HepG2 (cell line): ENCODE measurements at regions not wholly inside any gene's neighbourhood (a gene's known extent, or its start where the extent isn't known, plus 50 kb on each side); places are given as distances from the start of the nearest gene placed in this dataset.

ENCODE experiments used
- ATAC-seq: fragments of 200-7000 bp; cut with Tn5 transposase; 3 replicates; pipeline ENCODE4 v1.9.1; 2020; ENCODE audit warnings: mild to moderate bottlenecking, moderate library complexity
- BruUV-seq: library from RNA; stranded (reverse); fragments of 400-500 nt; replicated peaks from 2 replicates; lab custom pipeline; 2021; lab: Mats Ljungman, UMichigan
- CTCF ChIA-PET: fragments of 300-600 bp; formaldehyde crosslinking; extraction: SDS; loops from one replicate; lab custom pipeline; 2021; ENCODE audit warnings: low total read pairs, inconsistent platforms, low intra/inter-chr PET ratio; lab: Yijun Ruan, JAX
- POLR2A ChIA-PET: fragments of 350-600 bp; sonication (Branson Sonifier 250); formaldehyde crosslinking; loops from one replicate; lab custom pipeline; 2020; ENCODE audit warnings: antibody characterized with exemption, inconsistent platforms; lab: Yijun Ruan, JAX
- DNase-seq: peaks from one replicate; pipeline ENCODE4 v3.0.0-alpha.2; 2015; ENCODE audit warnings: low spot score
- FAIRE-seq: peaks from 3 replicates; lab custom pipeline; 2011; peaks lifted over from hg19 to GRCh38; lab: Jason Lieb, UNC
- H2AFZ ChIP-seq: one replicate; pipeline ENCODE4 v1.6.1; 2011; ENCODE audit warnings: low read length, inconsistent platforms
- H3K27ac ChIP-seq: fragments of 300-600 bp; 3 replicates; pipeline ENCODE4 v1.8.0; 2011; ENCODE audit warnings: mixed run types, mild to moderate bottlenecking, mixed read lengths, low read length, inconsistent platforms; ENCODE audit not compliant: insufficient read depth; ENCODE audit errors: extremely low read length
- H3K27me3 ChIP-seq, 2 experiments: fragments of 200-600 bp in 1 of 2; 2 replicates in 1 of 2; 3 replicates in 1 of 2; pipeline versions ENCODE4 v1.6.0 to v1.8.0; 2011; ENCODE audit warnings: low read length in 2 of 2, mild to moderate bottlenecking in 2 of 2, moderate library complexity in 2 of 2, inconsistent platforms in 1 of 2; ENCODE audit not compliant: insufficient read depth in 2 of 2, control insufficient read depth in 1 of 2
- H3K36me3 ChIP-seq, 2 experiments: fragments of 200-600 bp in 1 of 2; replicated peaks in 1 of 2; 2 replicates in 1 of 2; 3 replicates in 1 of 2; pipeline versions ENCODE4 v1.5.1 to v1.8.0; 2011; ENCODE audit warnings: low read length in 2 of 2, inconsistent platforms in 1 of 2; ENCODE audit not compliant: insufficient read depth in 2 of 2, control insufficient read depth in 1 of 2
- H3K4me1 ChIP-seq: 2 replicates; pipeline ENCODE4 v1.5.1; 2012; ENCODE audit warnings: low read length, inconsistent platforms; ENCODE audit not compliant: insufficient read depth
- H3K4me2 ChIP-seq: 2 replicates; pipeline ENCODE4 v1.6.0; 2011; ENCODE audit warnings: low read depth, low read length, inconsistent platforms
- H3K4me3 ChIP-seq, 3 experiments: fragments of 200-600 bp in 1 of 3; sonication (generic), shearing (Covaris generic) in 1 of 3; replicated peaks in 1 of 3; 2 replicates each; pipeline ENCODE4 v1.5.1; 2011 to 2016; ENCODE audit warnings: low read length in 3 of 3, inconsistent platforms in 2 of 3, low read depth in 2 of 3, mild to moderate bottlenecking in 2 of 3, control low read depth in 1 of 3, mixed read lengths in 1 of 3; ENCODE audit not compliant: insufficient read depth in 1 of 3
- H3K79me2 ChIP-seq: one replicate; pipeline ENCODE4 v1.6.1; 2011; ENCODE audit warnings: low read length, inconsistent platforms; ENCODE audit not compliant: insufficient read depth
- H3K9ac ChIP-seq: 2 replicates; pipeline ENCODE4 v1.6.0; 2011; ENCODE audit warnings: mild to moderate bottlenecking, low read depth, low read length, inconsistent platforms; ENCODE audit not compliant: insufficient read depth
- H3K9me3 ChIP-seq: 2 replicates; pipeline ENCODE4 v1.5.1; 2012; ENCODE audit warnings: mild to moderate bottlenecking, low read length
- H4K20me1 ChIP-seq: 2 replicates; pipeline ENCODE4 v1.6.0; 2011; ENCODE audit warnings: inconsistent platforms, mild to moderate bottlenecking, low read length, moderate library complexity; ENCODE audit not compliant: insufficient read depth
- KLF9 ChIP-seq: IDR thresholded peaks from 2 replicates; pipeline ENCODE4 v1.6.1; 2016; ENCODE audit warnings: low read depth
- MIER2 ChIP-seq: IDR thresholded peaks from 2 replicates; pipeline ENCODE4 v1.6.1; 2016; ENCODE audit warnings: missing biosample characterization, missing genetic modification reagents
- PRPF4 ChIP-seq: fragments of 200-400 bp; formaldehyde crosslinking; IDR thresholded peaks from 2 replicates; pipeline ENCODE4 v1.6.1; 2016; ENCODE audit warnings: low read length, low read depth; ENCODE audit not compliant: poor library complexity, severe bottlenecking
- REPIN1 ChIP-seq: sonication (generic); formaldehyde crosslinking; IDR thresholded peaks from 2 replicates; pipeline ENCODE4 v1.8.0; 2022; ENCODE audit warnings: missing genetic modification reagents, low read depth, mild to moderate bottlenecking, borderline replicate concordance
- SMC3 ChIP-seq: IDR thresholded peaks from 2 replicates; pipeline ENCODE4 v1.6.1; 2011; ENCODE audit warnings: low read length, improper control_type of control experiment
- ZNF747 ChIP-seq: sonication (generic); formaldehyde crosslinking; IDR thresholded peaks from 2 replicates; pipeline ENCODE4 v1.8.1; 2023; ENCODE audit warnings: missing genetic modification reagents, mild to moderate bottlenecking, borderline replicate concordance
- ZNF788 ChIP-seq: sonication (generic); formaldehyde crosslinking; IDR thresholded peaks from 2 replicates; pipeline ENCODE4 v1.5.0; 2020; ENCODE audit warnings: mild to moderate bottlenecking, missing genetic modification reagents, borderline replicate concordance
- WGBS: methylation state at CpG from one replicate; pipeline ENCODE4 v1.1.6; 2017; ENCODE audit warnings: low lambda C conversion rate; 5-methylcytosine and 5-hydroxymethylcytosine counted together
- in situ Hi-C: cut with HindIII; loops from 2 replicates; pipeline ENCODE4 v1.10.0; 2017; ENCODE audit warnings: low pct_unique_long_range_greater_than_20kb; ENCODE audit not compliant: extremely low pct_ligation_motif_present
- intact Hi-C: fragments of 100-400 bp; cut with micrococcal nuclease; formaldehyde crosslinking; loops from one replicate; pipeline ENCODE4 v1.10.0; 2022; ENCODE audit not compliant: unreplicated experiment
- TF ChIP-seq, protein P1 (sequence below): sonication (generic); formaldehyde crosslinking; IDR thresholded peaks from 2 replicates; pipeline ENCODE4 v1.9.0; 2021; ENCODE audit warnings: missing genetic modification reagents, borderline replicate concordance
- TF ChIP-seq, protein P2 (sequence below): sonication (generic); formaldehyde crosslinking; IDR thresholded peaks from 2 replicates; pipeline ENCODE4 v1.4.0; 2020; ENCODE audit warnings: missing genetic modification reagents, borderline replicate concordance
- TF ChIP-seq, protein P3 (sequence below): sonication (generic); formaldehyde crosslinking; conservative IDR thresholded peaks from 2 replicates; pipeline ENCODE4 v1.8.0; 2022; ENCODE audit warnings: low read depth, missing genetic modification reagents

DNA sequence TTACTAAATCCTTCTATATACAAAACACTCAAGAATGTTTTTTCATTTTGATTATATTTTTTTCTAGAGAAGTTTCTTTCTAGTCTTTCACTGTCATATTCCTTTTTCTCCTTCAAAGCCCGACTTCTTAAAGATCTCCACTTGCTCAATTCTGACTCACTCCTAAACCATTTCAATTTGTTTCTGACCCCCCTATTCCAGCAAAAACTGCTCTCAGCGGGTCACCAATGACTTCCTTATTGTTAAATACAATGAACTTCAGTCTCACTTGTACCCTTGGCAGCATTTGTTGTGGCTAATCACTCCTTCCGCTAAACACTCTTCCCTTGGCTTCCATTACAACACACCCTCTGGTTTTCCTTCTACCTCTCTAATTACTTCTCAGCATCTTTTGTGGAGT, 111.1 kb upstream of the RBBP8 start:
- intact Hi-C loops (no loop called here), in situ Hi-C loops (loop anchor here (25.0 kb wide), 1 partner anchor 590 kb away; no protein-coding TSS in a partner anchor)
- TF ChIP-seq PRPF4 = no peak
- H3K79me2 ChIP-seq = no peaks in the 10 kb centered on the region
- H3K27me3 ChIP-seq = peaks cover 0 to 2% of the 10 kb centered on the region in 2 experiments; a peak in 1 of 5 replicates
- no TSS peak for BruUV-seq
- DNase-seq (no peak), FAIRE-seq (no peak), ATAC-seq (no peak)
- H3K4me3 ChIP-seq = no peak overlapping the region
- H2AFZ ChIP-seq = no peak overlapping the region
- no peaks in the 10 kb centered on the region for H4K20me1 ChIP-seq
- 44% methylated on average over 3 of the region's 3 CpGs for WGBS
- no peak overlapping the region for H3K27ac ChIP-seq
- ChIA-PET CTCF (no interaction called here), POLR2A (no interaction called here)
- no peaks in the 10 kb centered on the region for H3K9me3 ChIP-seq
- peaks cover 3% of the 10 kb centered on the region for H3K4me1 ChIP-seq
- no peak overlapping the region for H3K9ac ChIP-seq
- no peaks in the 10 kb centered on the region for H3K36me3 ChIP-seq
- H3K4me2 ChIP-seq = no peak overlapping the region

DNA sequence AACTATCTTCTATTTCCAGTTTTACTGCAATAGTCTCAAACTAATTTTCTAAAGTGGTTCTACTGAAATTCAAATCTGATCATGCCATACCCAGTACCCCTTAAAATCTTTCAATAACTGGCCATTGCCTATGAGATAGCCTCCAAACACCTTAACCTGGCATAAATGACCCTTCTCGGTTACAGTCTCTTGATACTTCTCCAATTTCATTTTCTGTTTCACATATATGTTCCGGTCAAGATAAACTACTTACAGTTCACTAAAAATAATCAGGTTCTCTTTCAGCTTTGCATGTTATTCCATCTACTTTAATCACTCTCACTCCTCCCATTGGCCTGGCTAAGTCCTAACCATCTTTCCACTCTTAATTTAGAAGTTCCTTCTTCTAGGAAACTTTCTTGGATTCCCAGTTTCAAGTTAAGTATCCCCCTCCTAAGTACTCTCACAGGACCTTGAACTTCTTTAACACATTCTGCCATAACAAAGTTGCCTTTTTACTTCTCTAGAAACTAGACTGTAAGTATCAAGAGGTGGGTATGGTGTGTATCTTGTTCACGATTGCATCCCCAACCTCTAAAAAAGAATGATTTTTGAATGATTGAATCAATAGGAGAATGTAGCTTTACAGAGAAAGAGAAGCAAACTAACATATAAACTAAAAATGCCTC, 110.2 kb upstream of the RBBP8 start:
- Histone ChIP-seq H3K4me2 (no peak overlapping the region), H3K4me3 (no peak overlapping the region), H3K4me1 (no peaks in the 10 kb centered on the region), H3K79me2 (no peaks in the 10 kb centered on the region), H3K9ac (no peak overlapping the region), H2AFZ (no peak overlapping the region), H3K27me3 (peaks cover 0 to 2% of the 10 kb centered on the region in 2 experiments; a peak in 1 of 5 replicates), H3K27ac (no peak overlapping the region), H3K36me3 (no peaks in the 10 kb centered on the region), H3K9me3 (no peaks in the 10 kb centered on the region), H4K20me1 (no peaks in the 10 kb centered on the region)
- FAIRE-seq (no peak), ATAC-seq (no peak), DNase-seq (no peak)
- 44% methylated on average over 3 of the region's 3 CpGs for WGBS
- in situ Hi-C loops = loop anchor here (25.0 kb wide), 1 partner anchor 589 kb away; no protein-coding TSS in a partner anchor
- CTCF ChIA-PET = no interaction called here
- BruUV-seq = no TSS peak
- intact Hi-C loops = no loop called here
- POLR2A ChIA-PET = no interaction called here
- TF ChIP-seq, protein P1, sequence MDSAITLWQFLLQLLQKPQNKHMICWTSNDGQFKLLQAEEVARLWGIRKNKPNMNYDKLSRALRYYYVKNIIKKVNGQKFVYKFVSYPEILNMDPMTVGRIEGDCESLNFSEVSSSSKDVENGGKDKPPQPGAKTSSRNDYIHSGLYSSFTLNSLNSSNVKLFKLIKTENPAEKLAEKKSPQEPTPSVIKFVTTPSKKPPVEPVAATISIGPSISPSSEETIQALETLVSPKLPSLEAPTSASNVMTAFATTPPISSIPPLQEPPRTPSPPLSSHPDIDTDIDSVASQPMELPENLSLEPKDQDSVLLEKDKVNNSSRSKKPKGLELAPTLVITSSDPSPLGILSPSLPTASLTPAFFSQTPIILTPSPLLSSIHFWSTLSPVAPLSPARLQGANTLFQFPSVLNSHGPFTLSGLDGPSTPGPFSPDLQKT (CRISPR knock-in tag) = no peak
- no peak for TF ChIP-seq SMC3
- no peak for TF ChIP-seq ZNF788 (CRISPR knock-in tag)
- TF ChIP-seq ZNF747 (CRISPR knock-in tag) = no peak
- TF ChIP-seq, protein P2, sequence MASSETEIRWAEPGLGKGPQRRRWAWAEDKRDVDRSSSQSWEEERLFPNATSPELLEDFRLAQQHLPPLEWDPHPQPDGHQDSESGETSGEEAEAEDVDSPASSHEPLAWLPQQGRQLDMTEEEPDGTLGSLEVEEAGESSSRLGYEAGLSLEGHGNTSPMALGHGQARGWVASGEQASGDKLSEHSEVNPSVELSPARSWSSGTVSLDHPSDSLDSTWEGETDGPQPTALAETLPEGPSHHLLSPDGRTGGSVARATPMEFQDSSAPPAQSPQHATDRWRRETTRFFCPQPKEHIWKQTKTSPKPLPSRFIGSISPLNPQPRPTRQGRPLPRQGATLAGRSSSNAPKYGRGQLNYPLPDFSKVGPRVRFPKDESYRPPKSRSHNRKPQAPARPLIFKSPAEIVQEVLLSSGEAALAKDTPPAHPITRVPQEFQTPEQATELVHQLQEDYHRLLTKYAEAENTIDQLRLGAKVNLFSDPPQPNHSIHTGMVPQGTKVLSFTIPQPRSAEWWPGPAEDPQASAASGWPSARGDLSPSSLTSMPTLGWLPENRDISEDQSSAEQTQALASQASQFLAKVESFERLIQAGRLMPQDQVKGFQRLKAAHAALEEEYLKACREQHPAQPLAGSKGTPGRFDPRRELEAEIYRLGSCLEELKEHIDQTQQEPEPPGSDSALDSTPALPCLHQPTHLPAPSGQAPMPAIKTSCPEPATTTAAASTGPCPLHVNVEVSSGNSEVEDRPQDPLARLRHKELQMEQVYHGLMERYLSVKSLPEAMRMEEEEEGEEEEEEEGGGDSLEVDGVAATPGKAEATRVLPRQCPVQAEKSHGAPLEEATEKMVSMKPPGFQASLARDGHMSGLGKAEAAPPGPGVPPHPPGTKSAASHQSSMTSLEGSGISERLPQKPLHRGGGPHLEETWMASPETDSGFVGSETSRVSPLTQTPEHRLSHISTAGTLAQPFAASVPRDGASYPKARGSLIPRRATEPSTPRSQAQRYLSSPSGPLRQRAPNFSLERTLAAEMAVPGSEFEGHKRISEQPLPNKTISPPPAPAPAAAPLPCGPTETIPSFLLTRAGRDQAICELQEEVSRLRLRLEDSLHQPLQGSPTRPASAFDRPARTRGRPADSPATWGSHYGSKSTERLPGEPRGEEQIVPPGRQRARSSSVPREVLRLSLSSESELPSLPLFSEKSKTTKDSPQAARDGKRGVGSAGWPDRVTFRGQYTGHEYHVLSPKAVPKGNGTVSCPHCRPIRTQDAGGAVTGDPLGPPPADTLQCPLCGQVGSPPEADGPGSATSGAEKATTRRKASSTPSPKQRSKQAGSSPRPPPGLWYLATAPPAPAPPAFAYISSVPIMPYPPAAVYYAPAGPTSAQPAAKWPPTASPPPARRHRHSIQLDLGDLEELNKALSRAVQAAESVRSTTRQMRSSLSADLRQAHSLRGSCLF (CRISPR knock-in tag) = no peak
- no peak for TF ChIP-seq KLF9 (CRISPR knock-in tag)
- TF ChIP-seq, protein P3, sequence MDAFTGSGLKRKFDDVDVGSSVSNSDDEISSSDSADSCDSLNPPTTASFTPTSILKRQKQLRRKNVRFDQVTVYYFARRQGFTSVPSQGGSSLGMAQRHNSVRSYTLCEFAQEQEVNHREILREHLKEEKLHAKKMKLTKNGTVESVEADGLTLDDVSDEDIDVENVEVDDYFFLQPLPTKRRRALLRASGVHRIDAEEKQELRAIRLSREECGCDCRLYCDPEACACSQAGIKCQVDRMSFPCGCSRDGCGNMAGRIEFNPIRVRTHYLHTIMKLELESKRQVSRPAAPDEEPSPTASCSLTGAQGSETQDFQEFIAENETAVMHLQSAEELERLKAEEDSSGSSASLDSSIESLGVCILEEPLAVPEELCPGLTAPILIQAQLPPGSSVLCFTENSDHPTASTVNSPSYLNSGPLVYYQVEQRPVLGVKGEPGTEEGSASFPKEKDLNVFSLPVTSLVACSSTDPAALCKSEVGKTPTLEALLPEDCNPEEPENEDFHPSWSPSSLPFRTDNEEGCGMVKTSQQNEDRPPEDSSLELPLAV = no peak
- TF ChIP-seq MIER2 (CRISPR knock-in tag) = no peak
- TF ChIP-seq REPIN1 (CRISPR knock-in tag) = no peak
